ENCODE measurements at regions not wholly inside any gene's neighbourhood (a gene's known extent, or its start where the extent isn't known, plus 50 kb on each side); places are given as distances from the start of the nearest gene placed in this dataset.

DNA sequence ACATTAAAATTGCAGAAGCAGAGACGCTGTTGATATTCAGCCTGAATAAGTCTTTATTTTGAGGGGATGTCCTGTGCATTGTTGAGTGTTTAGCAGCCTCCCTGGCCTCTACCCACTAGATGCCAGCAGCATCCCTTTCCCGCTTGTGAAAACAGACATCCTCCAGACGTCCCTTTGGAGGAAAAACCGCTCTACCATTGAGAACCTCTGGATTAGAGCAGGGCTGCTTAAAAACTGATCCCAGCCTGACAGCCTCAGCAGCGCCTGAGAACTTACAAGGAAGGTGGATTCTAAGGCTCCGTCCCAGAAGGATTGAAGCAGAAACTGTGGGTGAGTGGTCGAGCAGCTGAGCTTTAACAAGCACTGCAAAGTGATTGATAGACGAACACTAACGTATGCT is 349.7 kb downstream of the CYRIA start:
- TF ChIP-seq, protein P1, sequence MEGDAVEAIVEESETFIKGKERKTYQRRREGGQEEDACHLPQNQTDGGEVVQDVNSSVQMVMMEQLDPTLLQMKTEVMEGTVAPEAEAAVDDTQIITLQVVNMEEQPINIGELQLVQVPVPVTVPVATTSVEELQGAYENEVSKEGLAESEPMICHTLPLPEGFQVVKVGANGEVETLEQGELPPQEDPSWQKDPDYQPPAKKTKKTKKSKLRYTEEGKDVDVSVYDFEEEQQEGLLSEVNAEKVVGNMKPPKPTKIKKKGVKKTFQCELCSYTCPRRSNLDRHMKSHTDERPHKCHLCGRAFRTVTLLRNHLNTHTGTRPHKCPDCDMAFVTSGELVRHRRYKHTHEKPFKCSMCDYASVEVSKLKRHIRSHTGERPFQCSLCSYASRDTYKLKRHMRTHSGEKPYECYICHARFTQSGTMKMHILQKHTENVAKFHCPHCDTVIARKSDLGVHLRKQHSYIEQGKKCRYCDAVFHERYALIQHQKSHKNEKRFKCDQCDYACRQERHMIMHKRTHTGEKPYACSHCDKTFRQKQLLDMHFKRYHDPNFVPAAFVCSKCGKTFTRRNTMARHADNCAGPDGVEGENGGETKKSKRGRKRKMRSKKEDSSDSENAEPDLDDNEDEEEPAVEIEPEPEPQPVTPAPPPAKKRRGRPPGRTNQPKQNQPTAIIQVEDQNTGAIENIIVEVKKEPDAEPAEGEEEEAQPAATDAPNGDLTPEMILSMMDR (IDR thresholded peaks at IDR 0.05; ENCODE audit: insufficient read depth, low read length, poor library complexity, severe bottlenecking): no peak
- no peak for TF ChIP-seq EZH2phosphoT487 (conservative IDR thresholded peaks at IDR 0.05; ENCODE audit: low read length)
